ENCODE measurements at regions not wholly inside any gene's neighbourhood (a gene's known extent, or its start where the extent isn't known, plus 50 kb on each side); places are given as distances from the start of the nearest gene placed in this dataset.

- DNase-seq, result peak; percentile 30
- no CpG with 5 or more reads among the region's 1 CpG for WGBS (ENCODE audit: extremely low coverage, insufficient coverage, low lambda C conversion rate)
- no peak overlapping the region for H3K4me3 ChIP-seq (ENCODE audit: low read length)
Measured at GRCh38 chr5:84885485-84886258, 501.0 kb upstream of the EDIL3 start.

GRCh38 chr5:84881737-84882136 lies 497.1 kb upstream of the EDIL3 start:
- Histone ChIP-seq H4K5ac (ENCODE audit: low read length) (no peak overlapping the region), H3K27me3 (ENCODE audit: insufficient read depth, low read length, poor library complexity) (no peaks in the 10 kb centered on the region), H3K9ac (ENCODE audit: low read length) (no peak overlapping the region), H3K4me2 (ENCODE audit: low read length) (no peak overlapping the region), H2BK120ac (ENCODE audit: low read depth, low read length) (no peak overlapping the region), H4K8ac (ENCODE audit: low read depth, low read length) (no peak overlapping the region), H2BK5ac (ENCODE audit: low read length) (no peak overlapping the region), H3K79me1 (ENCODE audit: low read length) (no peaks in the 10 kb centered on the region), H3K36me3 (ENCODE audit: control insufficient read depth, insufficient read depth, low read length) (no peaks in the 10 kb centered on the region), H3K56ac (ENCODE audit: low read length) (no peak overlapping the region), H2BK15ac (replicated peaks; ENCODE audit: low read depth) (no peak overlapping the region), H2AK5ac (ENCODE audit: low read length) (no peak overlapping the region), H3K23ac (ENCODE audit: low read length) (no peak overlapping the region), H3K4me1 (ENCODE audit: control insufficient read depth, low read depth, low read length) (no peaks in the 10 kb centered on the region), H3K27ac (ENCODE audit: low read depth, low read length) (no peak overlapping the region), H3K4ac (ENCODE audit: low read depth, low read length) (no peak overlapping the region), H3K79me2 (ENCODE audit: control insufficient read depth, insufficient read depth, low read length) (no peaks in the 10 kb centered on the region), H3K18ac (ENCODE audit: low read length) (no peak overlapping the region), H3K4me3 (ENCODE audit: low read length) (no peak overlapping the region)
- no CpG with 5 or more reads among the region's 4 CpGs for WGBS (ENCODE audit: extremely low coverage, insufficient coverage, low lambda C conversion rate)
- DNase-seq, result no peak

More at GRCh38 chr5:84885485-84886258, 501.0 kb upstream of the EDIL3 start:
- Histone ChIP-seq H3K4ac (ENCODE audit: low read depth, low read length) (no peak overlapping the region), H3K79me1 (ENCODE audit: low read length) (no peaks in the 10 kb centered on the region), H2BK120ac (ENCODE audit: low read depth, low read length) (no peak overlapping the region), H3K9ac (ENCODE audit: low read length) (no peak overlapping the region), H3K4me2 (ENCODE audit: low read length) (no peak overlapping the region), H3K56ac (ENCODE audit: low read length) (no peak overlapping the region), H2BK15ac (replicated peaks; ENCODE audit: low read depth) (no peak overlapping the region), H2BK5ac (ENCODE audit: low read length) (no peak overlapping the region), H2AK5ac (ENCODE audit: low read length) (no peak overlapping the region), H4K8ac (ENCODE audit: low read depth, low read length) (no peak overlapping the region), H3K18ac (ENCODE audit: low read length) (no peak overlapping the region), H3K4me1 (ENCODE audit: control insufficient read depth, low read depth, low read length) (no peaks in the 10 kb centered on the region), H3K79me2 (ENCODE audit: control insufficient read depth, insufficient read depth, low read length) (no peaks in the 10 kb centered on the region), H3K36me3 (ENCODE audit: control insufficient read depth, insufficient read depth, low read length) (no peaks in the 10 kb centered on the region), H3K27me3 (ENCODE audit: insufficient read depth, low read length, poor library complexity) (no peaks in the 10 kb centered on the region), H3K27ac (ENCODE audit: low read depth, low read length) (no peak overlapping the region), H3K23ac (ENCODE audit: low read length) (no peak overlapping the region), H4K5ac (ENCODE audit: low read length) (no peak overlapping the region)

GRCh38 chr5:84874196-84874595 lies 489.5 kb upstream of the EDIL3 start:
- Histone ChIP-seq H2BK120ac (ENCODE audit: low read depth, low read length) (no peak overlapping the region), H3K18ac (ENCODE audit: low read length) (no peak overlapping the region), H3K23ac (ENCODE audit: low read length) (no peak overlapping the region), H3K79me2 (ENCODE audit: control insufficient read depth, insufficient read depth, low read length) (no peaks in the 10 kb centered on the region), H2BK15ac (replicated peaks; ENCODE audit: low read depth) (no peak overlapping the region), H2AK5ac (ENCODE audit: low read length) (no peak overlapping the region), H3K56ac (ENCODE audit: low read length) (no peak overlapping the region), H2BK5ac (ENCODE audit: low read length) (no peak overlapping the region), H3K27me3 (ENCODE audit: insufficient read depth, low read length, poor library complexity) (no peaks in the 10 kb centered on the region), H3K4me2 (ENCODE audit: low read length) (no peak overlapping the region), H3K79me1 (ENCODE audit: low read length) (no peaks in the 10 kb centered on the region), H3K36me3 (ENCODE audit: control insufficient read depth, insufficient read depth, low read length) (no peaks in the 10 kb centered on the region), H3K4me3 (ENCODE audit: low read length) (no peak overlapping the region), H3K27ac (ENCODE audit: low read depth, low read length) (no peak overlapping the region), H3K9ac (ENCODE audit: low read length) (no peak overlapping the region), H3K4ac (ENCODE audit: low read depth, low read length) (no peak overlapping the region), H4K5ac (ENCODE audit: low read length) (no peak overlapping the region), H3K4me1 (ENCODE audit: control insufficient read depth, low read depth, low read length) (no peaks in the 10 kb centered on the region), H4K8ac (ENCODE audit: low read depth, low read length) (no peak overlapping the region)
- DNase-seq, result no peak

- no peak overlapping the region for H3K4me3 ChIP-seq (ENCODE audit: low read length)
- H3K79me2 ChIP-seq (ENCODE audit: control insufficient read depth, insufficient read depth, low read length), result no peaks in the 10 kb centered on the region
- H4K5ac ChIP-seq (ENCODE audit: low read length), result no peak overlapping the region
- H2BK15ac ChIP-seq (replicated peaks; ENCODE audit: low read depth), result no peak overlapping the region
- H3K18ac ChIP-seq (ENCODE audit: low read length), result peak overlapping the region; percentile 28
- no peak for DNase-seq
- no peaks in the 10 kb centered on the region for H3K4me1 ChIP-seq (ENCODE audit: control insufficient read depth, low read depth, low read length)
- H3K27me3 ChIP-seq (ENCODE audit: insufficient read depth, low read length, poor library complexity), result no peaks in the 10 kb centered on the region
- WGBS (ENCODE audit: extremely low coverage, insufficient coverage, low lambda C conversion rate), result no CpG with 5 or more reads among the region's 3 CpGs
- no peak overlapping the region for H3K56ac ChIP-seq (ENCODE audit: low read length)
- H3K4me2 ChIP-seq (ENCODE audit: low read length), result no peak overlapping the region
- no peak overlapping the region for H3K27ac ChIP-seq (ENCODE audit: low read depth, low read length)
- H4K8ac ChIP-seq (ENCODE audit: low read depth, low read length), result no peak overlapping the region
- H3K36me3 ChIP-seq (ENCODE audit: control insufficient read depth, insufficient read depth, low read length), result no peaks in the 10 kb centered on the region
- no peak overlapping the region for H3K23ac ChIP-seq (ENCODE audit: low read length)
- H2BK120ac ChIP-seq (ENCODE audit: low read depth, low read length), result no peak overlapping the region
- H2BK5ac ChIP-seq (ENCODE audit: low read length), result no peak overlapping the region
- H3K4ac ChIP-seq (ENCODE audit: low read depth, low read length), result no peak overlapping the region
- H3K9ac ChIP-seq (ENCODE audit: low read length), result no peak overlapping the region
- H3K79me1 ChIP-seq (ENCODE audit: low read length), result no peaks in the 10 kb centered on the region
- no peak overlapping the region for H2AK5ac ChIP-seq (ENCODE audit: low read length)
Measured at GRCh38 chr5:84872768-84873167, 488.1 kb upstream of the EDIL3 start.

- no CpG with 5 or more reads among the region's 1 CpG for WGBS (ENCODE audit: extremely low coverage, insufficient coverage, low lambda C conversion rate)
- H3K4me2 ChIP-seq (ENCODE audit: low read length), result no peak overlapping the region
- H3K79me2 ChIP-seq (ENCODE audit: control insufficient read depth, insufficient read depth, low read length), result no peaks in the 10 kb centered on the region
- H3K18ac ChIP-seq (ENCODE audit: low read length), result no peak overlapping the region
- no peak overlapping the region for H3K56ac ChIP-seq (ENCODE audit: low read length)
- H3K4me3 ChIP-seq (ENCODE audit: low read length), result no peak overlapping the region
- no peak overlapping the region for H3K9ac ChIP-seq (ENCODE audit: low read length)
- H4K5ac ChIP-seq (ENCODE audit: low read length), result no peak overlapping the region
- H2BK15ac ChIP-seq (replicated peaks; ENCODE audit: low read depth), result no peak overlapping the region
- no peak overlapping the region for H2BK120ac ChIP-seq (ENCODE audit: low read depth, low read length)
- no peak overlapping the region for H3K4ac ChIP-seq (ENCODE audit: low read depth, low read length)
- no peaks in the 10 kb centered on the region for H3K36me3 ChIP-seq (ENCODE audit: control insufficient read depth, insufficient read depth, low read length)
- H3K27me3 ChIP-seq (ENCODE audit: insufficient read depth, low read length, poor library complexity), result no peaks in the 10 kb centered on the region
- no peak overlapping the region for H4K8ac ChIP-seq (ENCODE audit: low read depth, low read length)
- no peaks in the 10 kb centered on the region for H3K79me1 ChIP-seq (ENCODE audit: low read length)
- no peak overlapping the region for H3K23ac ChIP-seq (ENCODE audit: low read length)
- H2BK5ac ChIP-seq (ENCODE audit: low read length), result no peak overlapping the region
- no peaks in the 10 kb centered on the region for H3K4me1 ChIP-seq (ENCODE audit: control insufficient read depth, low read depth, low read length)
- H2AK5ac ChIP-seq (ENCODE audit: low read length), result no peak overlapping the region
- no peak overlapping the region for H3K27ac ChIP-seq (ENCODE audit: low read depth, low read length)
- no peak for DNase-seq
Measured at GRCh38 chr5:84870369-84870768, 485.7 kb upstream of the EDIL3 start.

GRCh38 chr5:84869675-84870074 lies 485.0 kb upstream of the EDIL3 start:
- Histone ChIP-seq H3K9ac (ENCODE audit: low read length) (no peak overlapping the region), H3K4me2 (ENCODE audit: low read length) (no peak overlapping the region), H2BK5ac (ENCODE audit: low read length) (no peak overlapping the region), H3K23ac (ENCODE audit: low read length) (no peak overlapping the region), H3K79me2 (ENCODE audit: control insufficient read depth, insufficient read depth, low read length) (no peaks in the 10 kb centered on the region), H2BK15ac (replicated peaks; ENCODE audit: low read depth) (no peak overlapping the region), H4K5ac (ENCODE audit: low read length) (no peak overlapping the region), H3K4ac (ENCODE audit: low read depth, low read length) (no peak overlapping the region), H3K4me3 (ENCODE audit: low read length) (no peak overlapping the region), H2AK5ac (ENCODE audit: low read length) (no peak overlapping the region), H4K8ac (ENCODE audit: low read depth, low read length) (no peak overlapping the region), H3K79me1 (ENCODE audit: low read length) (no peaks in the 10 kb centered on the region), H3K36me3 (ENCODE audit: control insufficient read depth, insufficient read depth, low read length) (no peaks in the 10 kb centered on the region), H3K56ac (ENCODE audit: low read length) (no peak overlapping the region), H3K18ac (ENCODE audit: low read length) (no peak overlapping the region), H3K27ac (ENCODE audit: low read depth, low read length) (no peak overlapping the region), H2BK120ac (ENCODE audit: low read depth, low read length) (no peak overlapping the region), H3K27me3 (ENCODE audit: insufficient read depth, low read length, poor library complexity) (no peaks in the 10 kb centered on the region), H3K4me1 (ENCODE audit: control insufficient read depth, low read depth, low read length) (no peaks in the 10 kb centered on the region)
- WGBS (ENCODE audit: extremely low coverage, insufficient coverage, low lambda C conversion rate), result no CpG with 5 or more reads among the region's 8 CpGs
- DNase-seq, result no peak
